SIG-M5 treated with dmso at 0.1 percent for 504 hours (cell line): ENCODE measurements at regions not wholly inside any gene's neighbourhood (a gene's known extent, or its start where the extent isn't known, plus 50 kb on each side); places are given as distances from the start of the nearest gene placed in this dataset.
A peak's percentile ranks its signal among the peaks of the same experiment; 100 is the strongest.
"Not testable (repeated sequence)": the region's sequence is repeated elsewhere in the genome, so short reads cannot be mapped to it uniquely, and the experiment has no call there.

ENCODE experiments used
- DNase-seq: peaks from one replicate; lab custom pipeline; 2025; ENCODE audit not compliant: unreplicated experiment; lab: John Stamatoyannopoulos, UW

DNA sequence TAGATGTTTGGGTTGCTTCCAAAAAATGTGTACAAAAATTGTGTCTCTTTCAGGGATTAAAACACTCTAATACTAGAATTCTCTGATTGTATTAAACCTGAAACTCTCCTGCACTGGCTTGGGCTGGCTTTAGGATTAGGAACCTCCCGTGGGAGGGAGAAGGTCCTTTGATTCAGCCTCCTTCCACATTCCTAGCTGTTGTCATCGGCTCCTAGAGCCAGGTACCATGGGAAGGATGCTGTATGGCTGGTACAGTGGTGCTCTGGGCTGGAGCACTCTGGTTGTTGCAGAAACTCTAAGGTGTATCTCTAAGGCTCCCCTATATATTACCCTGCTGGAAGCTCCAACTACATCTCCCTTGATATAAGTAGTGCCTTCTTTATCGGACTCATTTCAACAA is 245.2 kb upstream of the FOXK1 start:
- DNase-seq, result no peak

DNA sequence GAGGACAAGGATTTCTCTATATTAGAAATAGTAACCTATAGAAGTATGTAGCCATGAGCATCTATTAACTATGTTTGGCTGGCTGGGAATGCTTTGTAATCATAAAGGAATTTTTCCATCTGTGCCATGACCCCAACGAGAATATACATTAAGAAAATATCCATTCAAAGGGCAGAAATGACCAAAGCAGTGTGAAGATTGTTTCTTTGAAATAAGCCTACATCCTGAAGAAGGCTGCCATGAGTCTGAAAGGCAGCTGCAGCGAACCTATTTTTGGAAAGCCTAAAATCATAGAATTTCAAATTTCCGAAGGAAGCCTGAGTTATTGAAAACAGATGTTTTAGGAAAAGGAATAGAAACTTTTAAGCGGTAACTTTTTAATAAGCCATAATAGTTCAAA is 244.2 kb upstream of the FOXK1 start:
- DNase-seq, result no peak

DNA sequence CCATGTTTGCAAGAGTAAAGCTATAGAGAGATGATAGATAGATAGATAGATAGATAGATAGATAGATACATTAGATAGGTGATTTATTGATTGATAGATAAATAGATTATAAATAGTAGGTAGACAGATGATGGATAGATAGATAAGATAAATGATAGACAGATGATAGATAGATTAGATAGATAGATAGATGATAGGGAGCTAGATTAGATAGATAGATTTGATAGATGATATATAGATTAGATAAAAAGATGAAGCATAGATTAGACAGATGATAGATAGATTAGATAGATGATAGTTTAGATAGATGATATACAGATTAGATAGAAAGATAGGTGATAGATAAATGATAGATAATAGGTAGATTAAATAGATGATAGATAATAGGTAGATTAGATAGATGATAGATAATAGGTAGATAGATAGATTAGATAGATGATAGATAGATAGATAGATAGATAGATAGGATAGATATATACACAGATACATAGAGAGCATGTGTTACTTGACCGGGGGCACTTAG is 243.3 kb upstream of the FOXK1 start:
- DNase-seq, result no peak

DNA sequence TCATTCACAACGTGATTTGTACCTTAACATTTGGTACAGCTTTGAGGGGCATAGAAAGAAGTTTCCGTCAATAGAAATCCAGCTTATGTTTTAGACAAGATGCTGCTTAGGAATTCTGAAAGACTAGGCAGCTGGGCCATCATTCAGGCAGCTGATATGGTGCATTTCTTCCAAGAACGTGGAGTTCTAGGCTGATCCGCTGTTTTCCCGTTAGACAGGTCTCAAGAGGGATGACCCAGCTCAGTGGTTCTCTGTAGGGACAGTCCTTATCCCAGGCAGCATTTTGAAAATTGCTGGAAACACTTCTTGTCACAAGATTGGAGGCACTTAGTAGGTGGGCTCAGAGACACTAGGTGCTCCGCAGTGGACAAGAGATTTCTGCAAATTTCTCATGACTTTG is 242.7 kb upstream of the FOXK1 start:
- no peak for DNase-seq

DNA sequence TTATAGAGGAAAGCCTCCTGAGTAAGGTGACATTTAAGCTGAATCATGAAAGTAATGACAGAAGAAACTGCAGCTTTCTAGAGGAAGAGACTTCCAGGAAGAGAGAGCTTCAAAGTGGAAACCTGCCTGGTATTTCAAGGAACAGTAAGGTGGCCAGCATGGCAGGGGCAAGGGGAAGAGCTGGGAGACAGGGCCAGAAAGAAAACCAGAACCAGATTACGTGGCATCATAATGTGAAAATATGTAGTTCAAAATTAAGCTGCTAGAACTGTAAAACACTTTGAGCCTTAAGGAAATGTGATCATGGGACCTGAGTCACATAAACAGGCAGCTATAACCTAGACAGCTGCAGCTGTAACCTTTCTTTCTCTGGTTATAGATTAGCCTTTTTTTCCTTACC is 238.0 kb upstream of the FOXK1 start:
- DNase-seq, result no peak

DNA sequence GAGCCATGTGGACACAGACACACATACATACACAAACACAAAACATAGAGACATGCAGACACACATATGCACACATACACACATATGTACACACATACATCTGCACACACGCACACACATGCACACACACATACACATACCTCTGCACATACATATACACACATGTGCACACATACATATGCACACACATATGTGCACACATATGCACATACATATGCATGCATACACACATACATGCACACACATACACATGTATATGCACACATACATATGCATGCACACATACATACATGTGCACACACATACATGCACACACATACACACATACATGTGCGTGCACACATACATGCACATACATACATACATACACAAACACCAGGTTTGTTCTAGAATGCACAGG is 236.3 kb upstream of the FOXK1 start:
- DNase-seq, result no peak

DNA sequence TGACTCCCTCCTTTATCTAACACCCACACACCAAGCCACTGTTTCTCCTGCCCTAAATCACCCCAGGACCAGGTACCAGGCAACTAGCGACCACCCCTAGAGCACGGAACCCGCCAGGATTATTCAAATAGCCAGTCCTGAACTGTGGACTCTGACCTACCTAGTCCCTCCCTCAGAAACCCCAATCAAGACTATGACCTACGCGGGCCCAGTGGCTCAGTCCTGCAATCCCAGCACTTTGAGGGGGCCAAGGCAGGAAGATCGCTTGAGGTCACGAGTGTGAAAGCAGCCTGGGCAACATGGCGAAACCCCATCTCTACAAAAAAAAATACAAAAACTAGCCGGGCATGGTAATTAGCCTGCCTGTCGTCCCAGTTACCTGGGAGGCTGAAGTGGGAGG is 232.8 kb upstream of the FOXK1 start:
- DNase-seq, result no peak

DNA sequence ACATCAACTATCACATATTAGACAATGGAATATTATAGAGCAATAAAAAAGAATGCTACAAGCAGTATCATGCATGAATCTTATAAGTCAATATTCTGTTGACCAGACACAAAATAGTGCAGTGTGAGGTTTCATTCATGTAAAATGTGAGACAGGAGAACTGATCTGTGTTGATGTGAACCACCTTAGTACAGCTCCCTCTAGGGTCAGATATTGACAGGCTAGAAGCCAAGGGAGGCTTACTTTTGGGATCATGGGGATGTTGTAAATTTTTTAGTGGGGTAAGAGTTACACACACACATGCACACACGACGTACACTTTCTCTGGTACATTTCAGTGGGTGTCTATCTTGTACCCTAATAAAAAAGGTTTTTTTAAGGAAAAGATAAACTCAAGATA is 231.6 kb upstream of the FOXK1 start:
- peak; percentile 2 for DNase-seq

DNA sequence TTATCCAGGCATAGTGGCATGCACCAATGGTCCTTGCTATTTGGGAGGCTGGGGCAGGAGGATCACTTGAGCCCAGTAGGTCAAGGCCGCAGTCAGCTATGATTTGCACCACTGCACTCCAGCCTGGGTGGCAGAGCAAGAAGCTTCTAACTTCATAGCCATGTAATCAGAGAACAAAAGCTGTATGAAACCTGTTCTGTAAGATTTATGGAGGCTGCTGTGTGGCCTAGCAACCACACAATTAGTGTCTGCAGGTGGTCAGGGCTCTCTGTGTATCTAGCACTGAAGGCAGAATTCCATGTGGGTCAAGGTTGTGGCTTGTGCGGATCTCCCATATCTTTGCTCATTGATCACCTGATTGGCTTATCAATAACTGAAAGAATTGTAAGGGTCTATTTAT is 221.5 kb upstream of the FOXK1 start:
- peak; percentile 28 for DNase-seq

DNA sequence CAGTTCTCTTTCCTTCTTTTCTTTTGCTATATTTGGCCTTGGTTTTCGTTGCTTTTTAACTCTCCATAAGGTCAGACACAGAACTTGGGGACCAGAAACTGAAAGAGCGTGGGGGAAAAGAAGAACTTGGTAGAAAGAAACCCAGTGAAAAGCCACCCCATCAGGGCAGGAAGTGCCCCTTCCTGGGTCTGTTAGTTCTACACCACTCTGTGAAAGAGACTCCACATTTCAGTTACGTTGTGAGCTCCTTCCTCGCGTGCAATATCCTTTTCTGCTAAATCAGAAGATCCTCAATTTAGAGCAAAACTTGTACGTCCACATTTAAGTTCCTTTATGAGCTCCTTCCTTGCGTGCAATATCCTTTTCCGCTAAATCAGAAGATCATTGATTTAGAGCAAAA is 220.6 kb upstream of the FOXK1 start:
- no peak for DNase-seq

DNA sequence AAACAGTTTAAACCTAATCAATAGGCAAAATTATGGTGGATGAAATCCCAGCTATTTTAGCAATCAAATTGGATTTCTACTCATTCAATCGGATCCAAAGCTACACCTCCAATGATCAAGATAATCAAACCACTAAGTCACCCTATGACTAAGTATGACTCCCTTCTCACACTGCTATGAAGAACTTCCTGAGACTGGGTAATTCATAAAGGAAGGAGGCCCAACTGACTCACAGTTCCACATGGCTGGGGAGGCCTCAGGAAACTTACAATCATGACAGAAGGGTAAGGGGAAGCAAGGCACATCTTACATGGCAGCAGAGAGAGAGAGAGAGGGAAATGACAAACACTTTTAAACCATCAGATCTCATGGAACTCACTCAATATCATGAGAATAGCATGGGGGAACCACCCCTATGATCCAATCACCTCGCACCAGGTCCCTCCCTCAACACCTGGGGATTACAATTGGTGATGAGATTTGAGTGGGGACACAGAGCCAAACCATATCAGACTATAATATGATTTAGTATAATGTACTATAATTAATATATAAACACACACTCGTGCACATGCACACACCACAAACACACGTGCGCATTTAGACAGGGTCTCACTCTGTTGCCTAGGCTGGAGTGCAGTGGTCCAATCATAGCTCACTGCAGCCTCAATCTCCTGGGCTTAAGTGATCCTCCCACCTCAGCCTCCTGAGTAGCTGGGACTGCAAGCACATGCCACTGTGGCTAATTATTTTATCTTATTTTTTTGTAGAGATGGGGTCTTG is 213.6 kb upstream of the FOXK1 start:
- DNase-seq, result no peak

DNA sequence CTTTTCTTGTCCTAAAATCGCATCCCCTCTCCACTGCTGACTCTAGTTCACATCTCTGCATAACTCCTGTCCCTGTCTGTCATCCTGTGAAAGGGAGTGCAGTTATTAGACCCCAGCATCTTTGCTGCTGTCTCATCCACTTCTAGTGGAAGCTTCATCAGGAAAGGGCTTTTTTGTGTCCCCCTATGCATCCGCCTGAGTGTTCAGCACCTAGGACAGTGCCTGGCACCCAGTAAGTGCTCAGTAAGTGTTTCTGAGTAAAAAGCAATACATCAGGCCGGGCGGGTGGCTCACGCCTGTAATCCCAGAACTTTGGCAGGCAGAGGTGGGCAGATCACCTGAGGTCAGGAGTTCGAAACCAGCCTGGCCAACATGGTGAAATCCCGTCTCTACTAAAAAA is 211.8 kb upstream of the FOXK1 start:
- no peak for DNase-seq

DNA sequence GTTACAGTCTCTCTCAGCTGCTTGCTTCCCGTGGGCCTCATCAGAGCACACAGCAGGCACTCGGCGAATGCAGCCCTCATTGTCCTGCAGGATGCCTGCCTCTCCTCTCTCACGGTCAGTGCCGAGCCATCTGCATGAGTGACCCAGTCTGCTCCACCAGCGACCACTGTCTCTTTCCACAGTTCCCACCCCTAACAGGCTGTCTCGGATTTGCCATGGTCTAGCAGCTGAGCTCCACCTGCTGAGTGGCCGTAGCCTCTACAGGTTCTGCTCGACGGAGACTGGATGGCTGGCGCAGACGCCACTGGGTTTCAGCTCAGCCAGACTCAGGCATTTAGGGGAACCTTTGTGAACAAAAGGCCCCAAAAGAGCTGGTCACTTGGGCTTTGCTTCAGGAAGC is 209.4 kb upstream of the FOXK1 start:
- DNase-seq, result no peak

DNA sequence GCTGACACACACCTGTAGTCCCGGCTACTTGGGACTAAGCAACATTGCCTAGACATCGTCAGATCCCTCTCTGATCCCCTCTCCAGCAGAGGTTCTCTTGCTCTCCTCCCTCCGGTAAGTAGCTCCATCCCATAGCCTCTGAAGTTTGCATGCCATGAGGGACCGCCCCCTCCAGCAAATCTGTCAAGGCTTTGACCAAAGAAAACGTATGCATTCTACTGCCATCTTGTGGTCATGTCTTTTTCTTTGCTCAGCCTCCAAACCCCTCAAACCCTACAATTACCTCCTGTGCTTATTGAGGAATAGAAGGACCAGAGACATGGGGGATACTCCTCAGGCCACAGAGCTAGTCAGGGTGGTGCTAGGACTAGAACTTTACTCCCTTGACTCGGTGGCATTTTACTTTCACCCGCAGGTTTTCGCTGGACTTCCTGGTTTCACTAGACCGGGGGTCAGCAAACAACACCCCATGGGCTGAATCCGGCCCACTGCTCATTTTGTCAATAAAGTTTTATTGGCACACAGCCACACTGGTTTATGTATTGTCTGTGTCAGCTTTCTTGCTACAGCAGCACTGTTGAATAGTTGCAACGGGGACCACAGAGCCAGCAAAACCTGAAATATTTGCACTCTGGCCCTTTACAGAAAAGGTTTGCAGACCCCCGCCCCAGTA is 202.6 kb upstream of the FOXK1 start:
- DNase-seq, result peak; percentile 52

DNA sequence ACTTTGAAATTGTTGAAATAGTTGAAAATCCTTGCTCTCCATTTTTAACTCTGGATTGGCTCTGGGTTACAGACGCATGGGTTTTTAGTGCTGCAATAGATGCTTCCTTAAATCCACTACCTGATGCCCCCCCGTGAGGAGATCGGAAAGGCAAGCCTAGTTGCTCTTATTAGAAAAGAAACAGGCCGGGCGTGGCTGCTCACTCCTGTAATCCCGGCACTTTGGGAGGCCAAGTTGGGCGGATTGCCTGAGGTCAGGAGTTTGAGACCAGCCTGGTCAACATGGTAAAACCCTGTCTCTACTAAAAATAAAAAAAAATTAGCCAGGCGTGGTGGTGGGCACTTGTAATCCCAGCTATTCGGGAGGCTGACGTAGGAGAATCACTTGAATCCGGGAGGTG is 202.0 kb upstream of the FOXK1 start:
- DNase-seq, result not testable (repeated sequence)

DNA sequence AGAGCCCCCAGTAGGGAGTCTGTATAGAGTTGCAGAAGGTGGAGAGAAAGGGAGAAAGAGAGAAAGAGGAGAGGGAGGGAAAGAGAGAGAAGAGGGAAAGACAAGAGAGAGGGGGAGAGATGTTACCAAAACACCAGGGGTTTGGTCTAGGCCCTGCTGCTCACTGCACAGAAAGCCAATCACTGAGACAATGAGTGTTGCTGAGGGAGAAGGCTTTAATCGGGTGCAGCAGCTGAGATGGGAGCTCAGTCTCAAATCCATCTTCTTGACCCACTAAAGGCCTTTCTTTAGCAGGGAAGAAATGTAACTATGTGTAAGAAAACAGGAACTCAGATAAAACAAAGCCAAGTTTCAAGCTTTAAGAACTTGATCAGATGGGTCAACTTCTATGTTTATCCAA is 198.2 kb upstream of the FOXK1 start:
- DNase-seq, result no peak

DNA sequence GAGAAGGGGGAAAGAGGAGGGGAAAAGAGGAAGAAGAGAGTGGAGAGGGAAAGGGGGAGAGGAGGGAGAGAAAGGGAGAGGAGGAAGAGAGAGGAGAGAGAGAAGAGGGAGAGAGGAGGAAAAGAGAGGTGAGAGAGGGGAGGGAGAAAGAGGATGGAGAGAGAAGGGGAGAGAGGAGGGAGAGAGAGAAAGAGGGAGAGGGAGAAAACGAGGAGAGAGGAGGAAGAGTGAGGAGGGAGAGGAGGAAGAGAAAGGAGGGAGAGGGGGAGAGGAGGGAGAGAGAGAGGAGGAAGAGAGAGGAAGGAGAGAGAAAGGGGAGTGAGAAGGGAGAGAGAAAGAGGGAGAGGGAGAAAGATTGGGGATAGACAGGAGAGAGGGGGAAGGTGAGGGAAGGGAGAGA is 197.6 kb upstream of the FOXK1 start:
- no peak for DNase-seq

DNA sequence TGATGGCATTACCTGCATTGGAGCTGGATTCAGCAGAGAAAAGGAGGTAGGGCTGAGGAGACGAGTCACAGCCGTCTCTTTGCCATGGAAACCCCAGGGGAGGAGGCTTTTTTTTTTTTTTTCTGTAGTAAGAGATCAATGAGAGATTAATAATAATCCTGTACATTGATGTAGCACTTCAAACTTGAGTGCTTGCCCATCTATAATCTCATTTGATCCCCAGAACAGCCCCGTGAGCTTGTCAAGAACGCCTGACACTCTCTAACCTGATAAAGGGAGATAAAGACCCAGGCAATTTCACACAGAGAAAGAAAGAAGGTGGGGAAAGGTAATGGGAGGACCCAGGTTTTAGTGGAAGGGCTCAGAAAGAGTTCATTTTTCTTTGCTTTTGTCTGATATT is 195.2 kb upstream of the FOXK1 start:
- DNase-seq, result no peak

DNA sequence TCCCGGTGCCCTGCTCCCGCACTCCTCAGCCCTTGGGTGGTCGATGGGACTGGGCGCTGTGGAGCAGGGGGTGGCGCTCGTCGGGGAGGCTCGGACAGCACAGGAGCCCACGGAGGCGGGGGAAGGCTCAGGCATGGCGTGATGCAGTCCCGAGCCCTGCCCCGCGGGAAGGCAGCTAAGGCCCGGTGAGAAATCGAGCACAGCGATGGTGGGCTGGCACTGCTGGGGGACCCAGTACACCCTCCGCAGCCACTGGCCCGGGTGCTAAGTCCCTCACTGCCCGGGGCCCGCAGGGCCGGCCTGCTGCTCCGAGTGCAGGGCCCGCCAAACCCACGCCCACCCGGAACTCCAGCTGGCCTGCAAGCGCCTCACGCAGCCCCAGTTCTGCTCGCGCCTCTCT is 185.2 kb upstream of the FOXK1 start:
- not testable (repeated sequence) for DNase-seq

DNA sequence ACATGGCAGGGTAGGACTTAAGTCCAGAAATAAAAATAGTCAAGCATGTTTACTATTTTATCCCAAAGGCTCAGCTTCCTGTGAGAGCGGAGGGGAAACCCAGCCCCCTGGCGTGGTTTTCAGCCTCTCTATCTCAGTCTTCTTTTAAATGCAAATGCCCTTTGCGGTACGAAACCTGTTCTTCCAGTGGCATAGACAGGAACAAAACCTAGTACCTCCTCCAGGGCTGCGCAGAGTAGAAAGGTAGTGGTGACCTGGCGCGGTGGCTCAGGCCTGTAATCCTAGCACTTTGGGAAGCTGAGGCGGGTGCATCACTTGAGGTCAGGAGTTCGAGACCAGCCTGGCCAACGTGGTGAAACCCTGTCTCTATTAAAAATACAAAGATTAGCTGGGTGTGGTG is 181.3 kb upstream of the FOXK1 start:
- DNase-seq, result no peak

DNA sequence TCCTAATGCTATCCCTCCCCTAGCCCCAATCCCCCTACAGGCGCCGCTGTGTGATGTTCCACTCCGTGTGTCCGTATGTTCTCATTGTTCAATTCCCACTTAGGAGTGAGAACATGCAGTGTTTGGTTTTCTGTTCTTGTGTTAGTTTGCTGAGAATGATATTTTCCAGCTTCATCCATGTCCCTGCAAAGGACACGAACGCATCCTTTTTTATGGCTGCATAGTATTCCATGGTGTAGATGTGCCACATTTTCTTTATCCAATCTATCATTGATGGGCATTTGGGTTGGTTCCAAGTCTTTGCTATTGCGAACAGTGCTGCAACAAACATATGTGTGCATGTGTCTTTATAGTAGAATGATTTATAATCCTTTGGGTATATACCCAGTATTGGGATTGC is 174.2 kb upstream of the FOXK1 start:
- DNase-seq, result not testable (repeated sequence)

DNA sequence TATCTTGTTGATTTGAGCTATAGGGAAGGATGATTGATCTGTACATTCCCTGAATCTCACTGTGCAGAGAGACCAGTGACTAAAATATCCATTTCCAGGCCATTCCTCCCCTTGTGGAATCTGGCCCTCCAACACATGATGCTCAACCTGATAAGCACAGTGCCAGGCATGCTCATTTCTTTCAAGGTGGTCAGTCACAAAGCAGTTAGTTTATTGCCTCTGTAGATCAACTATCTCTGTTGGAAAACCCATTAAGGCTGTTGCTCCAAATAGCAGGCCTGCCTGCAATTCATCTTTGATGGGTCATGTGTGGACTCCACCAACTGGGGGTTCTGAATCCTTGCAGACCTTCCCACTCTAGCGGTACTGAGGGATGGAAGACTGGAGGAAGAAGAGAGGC is 168.6 kb upstream of the FOXK1 start:
- DNase-seq, result no peak
